Natural killer cell (primary cell): ENCODE measurements at regions not wholly inside any gene's neighbourhood (a gene's known extent, or its start where the extent isn't known, plus 50 kb on each side); places are given as distances from the start of the nearest gene placed in this dataset.

Experiments used
- ATAC-seq, 3 donors: fragments of 150-1000 bp in 2 of 3; fragments of 200-7000 bp in 1 of 3; cut with Tn5 transposase; 1 replicate in 1 of 3; 2 replicates in 2 of 3; pipeline ENCODE4 v1.10.0; 2021; ENCODE audit warnings: mild to moderate bottlenecking in 2 of 3, moderate library complexity in 2 of 3
- DNase-seq, 2 donors: peaks; one replicate each; pipeline versions ENCODE4 v3.0.0 to v3.0.0-alpha.2; 2013 to 2021; ENCODE audit warnings: mixed read lengths in 1 of 2
- H3K27ac ChIP-seq: one replicate; pipeline ENCODE4 v1.5.1; 2013; ENCODE audit warnings: mild to moderate bottlenecking, low read length
- H3K27me3 ChIP-seq: one replicate; pipeline ENCODE4 v1.6.1; 2013; ENCODE audit warnings: low read length; ENCODE audit not compliant: control insufficient read depth, insufficient read depth
- H3K36me3 ChIP-seq: one replicate; pipeline ENCODE4 v1.6.1; 2013; ENCODE audit warnings: low read length; ENCODE audit not compliant: control insufficient read depth, insufficient read depth
- H3K4me1 ChIP-seq: one replicate; pipeline ENCODE4 v1.6.1; 2013; ENCODE audit warnings: low read length; ENCODE audit not compliant: control insufficient read depth, insufficient read depth
- H3K4me3 ChIP-seq: one replicate; pipeline ENCODE4 v1.5.1; 2013; ENCODE audit warnings: low read length
- H3K9me3 ChIP-seq: one replicate; pipeline ENCODE4 v1.6.1; 2013; ENCODE audit warnings: low read length; ENCODE audit not compliant: control insufficient read depth, insufficient read depth
- H3K27ac Mint-ChIP-seq, 2 donors: one replicate each; pipeline ENCODE4 v1.8.0; 2022; ENCODE audit warnings: mild to moderate bottlenecking in 2 of 2, mixed read lengths in 2 of 2, moderate library complexity in 1 of 2
- H3K27me3 Mint-ChIP-seq, 2 donors: one replicate each; pipeline ENCODE4 v1.8.0; 2022; ENCODE audit warnings: low read depth in 2 of 2, mixed read lengths in 2 of 2
- H3K36me3 Mint-ChIP-seq: one replicate; pipeline ENCODE4 v1.8.0; 2022; ENCODE audit warnings: mixed read lengths
- H3K4me1 Mint-ChIP-seq, 2 donors: one replicate each; pipeline ENCODE4 v1.8.0; 2022; ENCODE audit warnings: mixed read lengths in 2 of 2
- H3K4me3 Mint-ChIP-seq: one replicate; pipeline ENCODE4 v1.8.0; 2022; ENCODE audit warnings: mild to moderate bottlenecking, moderate library complexity, mixed read lengths
- H3K9me3 Mint-ChIP-seq, 2 donors: one replicate each; pipeline ENCODE4 v1.8.0; 2022; ENCODE audit warnings: mixed read lengths in 2 of 2
- WGBS: methylation state at CpG from one replicate; pipeline ENCODE4 v1.1.7; 2013; ENCODE audit warnings: missing lambda C conversion rate; ENCODE audit not compliant: insufficient coverage; 5-methylcytosine and 5-hydroxymethylcytosine counted together
- intact Hi-C: fragments of 100-400 bp; cut with micrococcal nuclease; formaldehyde crosslinking; loops from one replicate; pipeline ENCODE4 v1.14.2; 2022
- TF ChIP-seq, protein P1 (sequence below): fragments of 200-600 bp; IDR thresholded peaks from one replicate; pipeline ENCODE4 v1.8.0; 2022; ENCODE audit warnings: antibody characterized with exemption

DNA sequence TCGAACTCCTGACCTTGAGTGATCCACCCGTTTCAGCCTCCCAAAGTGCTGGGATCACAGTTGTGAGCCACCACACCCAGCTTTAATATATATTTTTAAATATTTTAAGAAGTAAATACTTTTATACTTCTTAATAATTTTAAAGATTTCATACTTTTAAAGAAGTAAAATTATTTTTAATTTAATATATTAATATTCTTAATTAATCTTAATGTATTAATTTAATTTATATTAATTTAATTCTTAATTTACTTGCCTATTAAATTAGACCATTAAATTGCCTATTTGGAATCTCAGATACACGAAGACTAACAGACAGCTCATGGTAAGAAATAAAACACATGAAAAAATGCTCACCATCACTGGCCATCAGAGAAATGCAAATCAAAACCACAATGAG, 1087.4 kb downstream of the CDH18 start:
- Mint-ChIP-seq H3K9me3 (peaks cover 3 to 5% of the 10 kb centered on the region in 2 donors), H3K27me3 (no peaks in the 10 kb centered on the region), H3K27ac (no peak overlapping the region), H3K4me1 (no peaks in the 10 kb centered on the region), H3K36me3 (no peaks in the 10 kb centered on the region), H3K4me3 (no peak overlapping the region)
- Histone ChIP-seq H3K27ac (no peak overlapping the region), H3K27me3 (no peaks in the 10 kb centered on the region), H3K36me3 (no peaks in the 10 kb centered on the region), H3K9me3 (peaks cover 4% of the 10 kb centered on the region), H3K4me3 (no peak overlapping the region), H3K4me1 (no peaks in the 10 kb centered on the region)
- DNase-seq = no peak
- intact Hi-C loops = no loop called here
- no peak for ATAC-seq
- TF ChIP-seq, protein P1, sequence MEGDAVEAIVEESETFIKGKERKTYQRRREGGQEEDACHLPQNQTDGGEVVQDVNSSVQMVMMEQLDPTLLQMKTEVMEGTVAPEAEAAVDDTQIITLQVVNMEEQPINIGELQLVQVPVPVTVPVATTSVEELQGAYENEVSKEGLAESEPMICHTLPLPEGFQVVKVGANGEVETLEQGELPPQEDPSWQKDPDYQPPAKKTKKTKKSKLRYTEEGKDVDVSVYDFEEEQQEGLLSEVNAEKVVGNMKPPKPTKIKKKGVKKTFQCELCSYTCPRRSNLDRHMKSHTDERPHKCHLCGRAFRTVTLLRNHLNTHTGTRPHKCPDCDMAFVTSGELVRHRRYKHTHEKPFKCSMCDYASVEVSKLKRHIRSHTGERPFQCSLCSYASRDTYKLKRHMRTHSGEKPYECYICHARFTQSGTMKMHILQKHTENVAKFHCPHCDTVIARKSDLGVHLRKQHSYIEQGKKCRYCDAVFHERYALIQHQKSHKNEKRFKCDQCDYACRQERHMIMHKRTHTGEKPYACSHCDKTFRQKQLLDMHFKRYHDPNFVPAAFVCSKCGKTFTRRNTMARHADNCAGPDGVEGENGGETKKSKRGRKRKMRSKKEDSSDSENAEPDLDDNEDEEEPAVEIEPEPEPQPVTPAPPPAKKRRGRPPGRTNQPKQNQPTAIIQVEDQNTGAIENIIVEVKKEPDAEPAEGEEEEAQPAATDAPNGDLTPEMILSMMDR = no peak
- WGBS = 64% methylated on average over 3 of the region's 3 CpGs

DNA sequence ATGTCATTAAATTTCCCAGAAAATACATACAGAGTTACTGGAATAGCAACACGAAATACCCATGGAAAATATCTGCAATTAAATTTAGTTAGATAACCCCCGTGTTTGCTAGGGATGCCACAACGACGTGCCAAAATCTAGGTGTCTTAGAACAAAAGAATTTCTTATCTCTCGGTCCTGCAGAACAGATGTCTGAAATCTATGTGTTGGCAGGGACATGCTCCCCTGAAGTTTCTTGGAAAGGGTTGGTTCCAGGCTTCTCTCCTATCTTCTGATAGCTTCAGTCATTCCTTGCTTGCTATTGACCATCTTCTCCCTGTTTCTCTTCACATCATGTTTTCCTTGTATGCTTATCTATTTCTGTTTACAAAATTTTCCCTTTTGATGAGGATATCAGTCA, 1067.0 kb downstream of the CDH18 start:
- Histone ChIP-seq H3K4me3 (no peak overlapping the region), H3K9me3 (peaks cover 14% of the 10 kb centered on the region), H3K36me3 (no peaks in the 10 kb centered on the region), H3K4me1 (no peaks in the 10 kb centered on the region), H3K27me3 (no peaks in the 10 kb centered on the region), H3K27ac (no peak overlapping the region)
- WGBS = 76% methylated on average over 5 of the region's 5 CpGs
- intact Hi-C loops = no loop called here
- no peaks in the 10 kb centered on the region for H3K4me1 Mint-ChIP-seq
- H3K27ac Mint-ChIP-seq = no peak overlapping the region
- TF ChIP-seq, protein P1 = no peak
- no peaks in the 10 kb centered on the region for H3K27me3 Mint-ChIP-seq
- ATAC-seq = no peak
- peaks cover 10% of the 10 kb centered on the region for H3K36me3 Mint-ChIP-seq
- peaks cover 13 to 17% of the 10 kb centered on the region in 2 donors for H3K9me3 Mint-ChIP-seq
- no peak overlapping the region for H3K4me3 Mint-ChIP-seq
- DNase-seq = no peak

DNA sequence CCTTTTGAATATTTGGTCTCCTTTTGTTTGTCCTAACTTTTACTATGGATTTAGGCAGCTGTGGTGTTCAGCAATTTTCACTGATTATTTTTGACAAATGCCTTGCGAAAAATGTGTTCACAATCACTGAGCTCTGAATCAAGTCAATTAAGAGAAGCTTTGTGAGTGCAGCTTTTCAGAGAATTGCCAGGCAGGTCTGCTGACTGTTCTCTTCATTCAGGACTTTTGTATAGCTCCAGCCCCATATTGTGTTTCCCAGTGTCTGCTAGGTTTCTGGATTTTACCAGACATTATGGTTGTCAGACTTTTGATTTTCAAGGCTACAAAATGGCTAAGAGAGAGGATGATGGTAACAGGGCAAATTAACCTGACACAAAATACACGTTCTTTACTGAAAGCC, 1055.9 kb downstream of the CDH18 start:
- no peak overlapping the region for H3K4me3 Mint-ChIP-seq
- no peaks in the 10 kb centered on the region for H3K4me1 ChIP-seq
- DNase-seq = no peak

DNA sequence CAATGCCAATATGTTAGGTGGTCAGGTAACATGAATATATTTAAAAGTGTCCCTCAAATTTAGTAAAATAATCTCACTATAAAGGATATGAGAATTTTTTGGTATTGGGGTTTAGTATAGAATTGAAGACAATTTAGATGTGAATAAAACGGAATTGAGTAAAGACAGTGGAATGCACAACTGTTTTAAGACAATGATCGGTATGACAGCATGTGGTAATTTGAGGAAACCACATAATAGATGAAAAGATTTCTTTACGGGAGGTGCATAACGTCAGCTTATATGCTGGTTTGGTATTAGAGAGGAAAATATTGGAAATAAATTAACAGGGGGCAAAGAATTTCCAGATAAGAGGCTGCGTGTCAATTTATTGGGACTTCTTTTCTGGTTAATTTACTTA, 1043.2 kb downstream of the CDH18 start:
- ATAC-seq (no peak), DNase-seq (no peak)
- Mint-ChIP-seq H3K4me1 (no peaks in the 10 kb centered on the region), H3K36me3 (no peaks in the 10 kb centered on the region), H3K4me3 (no peak overlapping the region), H3K9me3 (peaks cover 10 to 20% of the 10 kb centered on the region in 2 donors), H3K27me3 (no peaks in the 10 kb centered on the region), H3K27ac (no peak overlapping the region)
- Histone ChIP-seq H3K36me3 (no peaks in the 10 kb centered on the region), H3K27me3 (no peaks in the 10 kb centered on the region), H3K4me1 (no peaks in the 10 kb centered on the region), H3K27ac (no peak overlapping the region), H3K9me3 (peaks cover 7% of the 10 kb centered on the region), H3K4me3 (no peak overlapping the region)
- TF ChIP-seq, protein P1 = no peak
- WGBS = 25% methylated on average over 4 of the region's 5 CpGs
- intact Hi-C loops = no loop called here

More for the DNA sequence above, 1055.9 kb downstream of the CDH18 start:
- no peaks in the 10 kb centered on the region for H3K36me3 ChIP-seq
- H3K27me3 Mint-ChIP-seq = no peaks in the 10 kb centered on the region
- H3K4me1 Mint-ChIP-seq = no peaks in the 10 kb centered on the region
- H3K9me3 ChIP-seq = peaks cover 3% of the 10 kb centered on the region
- WGBS = 97% methylated on average over 1 of the region's 2 CpGs
- no peak overlapping the region for H3K27ac Mint-ChIP-seq
- no peak for ATAC-seq
- no peaks in the 10 kb centered on the region for H3K27me3 ChIP-seq
- H3K4me3 ChIP-seq = no peak overlapping the region
- peaks cover 3 to 10% of the 10 kb centered on the region in 2 donors for H3K9me3 Mint-ChIP-seq
- H3K27ac ChIP-seq = no peak overlapping the region
- TF ChIP-seq, protein P1 = no peak
- no peaks in the 10 kb centered on the region for H3K36me3 Mint-ChIP-seq
- intact Hi-C loops = no loop called here
